CD8-positive, alpha-beta memory T cell (primary cell): ENCODE measurements at regions not wholly inside any gene's neighbourhood (a gene's known extent, or its start where the extent isn't known, plus 50 kb on each side); places are given as distances from the start of the nearest gene placed in this dataset.
"Not testable (repeated sequence)": the region's sequence is repeated elsewhere in the genome, so short reads cannot be mapped to it uniquely, and the experiment has no call there.

Experiments used
- CTCF ChIA-PET: fragments of 350-600 bp; sonication (Branson Sonifier 250); formaldehyde crosslinking; loops from one replicate; lab custom pipeline; 2021; ENCODE audit warnings: antibody characterized with exemption; lab: Charles Lee
- POLR2A ChIA-PET: fragments of 350-600 bp; sonication (Branson Sonifier 250); formaldehyde crosslinking; loops from one replicate; lab custom pipeline; 2021; ENCODE audit warnings: antibody characterized with exemption; lab: Charles Lee
- DNase-seq, 5 donors: peaks; one replicate each; pipeline versions ENCODE4 v3.0.0 to v3.0.0-alpha.2; 2020 to 2022; ENCODE audit warnings: mixed read lengths in 1 of 5
- H3K27ac ChIP-seq: one replicate; pipeline ENCODE4 v1.7.0; 2013; ENCODE audit warnings: low read depth, mild to moderate bottlenecking, low read length, moderate library complexity
- H3K27me3 ChIP-seq: 2 replicates; pipeline ENCODE4 v1.7.0; 2013; ENCODE audit warnings: low read length, mild to moderate bottlenecking; ENCODE audit not compliant: insufficient read depth, poor library complexity, severe bottlenecking
- H3K36me3 ChIP-seq: 2 replicates; pipeline ENCODE4 v1.7.0; 2013; ENCODE audit warnings: mild to moderate bottlenecking, low read length, moderate library complexity; ENCODE audit not compliant: insufficient read depth
- H3K4me1 ChIP-seq: 2 replicates; pipeline ENCODE4 v1.7.0; 2013; ENCODE audit warnings: mild to moderate bottlenecking, low read length, moderate library complexity; ENCODE audit not compliant: insufficient read depth
- H3K4me3 ChIP-seq: 2 replicates; pipeline ENCODE4 v1.7.0; 2013; ENCODE audit warnings: mild to moderate bottlenecking, low read length
- H3K9me3 ChIP-seq: 2 replicates; pipeline ENCODE4 v1.7.0; 2013; ENCODE audit warnings: mild to moderate bottlenecking, low read length
- H3K27ac Mint-ChIP-seq, 8 donors: one replicate each; pipeline ENCODE4 v1.8.0; 2020 to 2021; ENCODE audit warnings: mixed read lengths in 8 of 8, mild to moderate bottlenecking in 6 of 8, inconsistent platforms in 3 of 8, moderate library complexity in 3 of 8
- H3K27me3 Mint-ChIP-seq, 2 donors: one replicate each; pipeline ENCODE4 v1.8.0; 2020 to 2021; ENCODE audit warnings: mixed read lengths in 2 of 2, mild to moderate bottlenecking in 1 of 2, moderate library complexity in 1 of 2
- H3K36me3 Mint-ChIP-seq, 3 donors: one replicate each; pipeline ENCODE4 v1.8.0; 2020 to 2021; ENCODE audit warnings: mixed read lengths in 3 of 3, inconsistent platforms in 1 of 3, mild to moderate bottlenecking in 1 of 3
- H3K4me1 Mint-ChIP-seq, 3 donors: one replicate each; pipeline ENCODE4 v1.8.0; 2020 to 2021; ENCODE audit warnings: mixed read lengths in 3 of 3, inconsistent platforms in 1 of 3, mild to moderate bottlenecking in 1 of 3
- H3K4me3 Mint-ChIP-seq, 7 donors: one replicate each; pipeline ENCODE4 v1.8.0; 2020 to 2021; ENCODE audit warnings: mixed read lengths in 7 of 7, mild to moderate bottlenecking in 6 of 7, moderate library complexity in 4 of 7, inconsistent platforms in 2 of 7
- H3K9me3 Mint-ChIP-seq, 5 donors: one replicate each; pipeline ENCODE4 v1.8.0; 2020 to 2022; ENCODE audit warnings: mixed read lengths in 5 of 5, mild to moderate bottlenecking in 3 of 5, moderate library complexity in 2 of 5, inconsistent platforms in 1 of 5

DNA sequence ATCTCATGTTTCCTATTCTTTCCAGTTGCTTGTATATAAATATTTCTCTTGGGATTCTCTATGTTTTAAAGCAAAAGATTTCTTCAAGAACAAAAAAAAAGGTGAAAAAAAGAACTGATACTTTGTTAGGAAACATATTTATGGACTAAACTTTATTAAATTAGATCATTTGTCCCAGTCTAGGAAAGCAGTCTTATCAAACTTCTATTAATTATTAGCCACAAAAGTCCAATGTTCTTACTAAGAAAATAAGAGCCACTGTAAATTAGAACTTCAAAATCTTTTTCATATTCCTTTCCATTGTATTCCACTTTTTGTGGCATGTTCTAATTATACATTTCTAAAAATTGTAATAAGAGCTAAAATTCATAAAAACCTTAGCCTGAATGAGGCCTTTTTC is 175.2 kb downstream of the TYW3 start:
- Mint-ChIP-seq H3K27ac (no peak overlapping the region), H3K9me3 (peaks cover 2 to 7% (median 4%) of the 10 kb centered on the region in 5 donors), H3K4me3 (no peak overlapping the region), H3K36me3 (no peaks in the 10 kb centered on the region), H3K4me1 (no peaks in the 10 kb centered on the region), H3K27me3 (peaks cover 0 to 2% of the 10 kb centered on the region in 2 donors)
- no peak overlapping the region for H3K27ac ChIP-seq
- ChIA-PET CTCF (no interaction called here), POLR2A (no interaction called here)
- H3K36me3 ChIP-seq = no peaks in the 10 kb centered on the region
- no peak for DNase-seq
- H3K9me3 ChIP-seq = no peaks in the 10 kb centered on the region
- no peaks in the 10 kb centered on the region for H3K4me1 ChIP-seq
- no peaks in the 10 kb centered on the region for H3K27me3 ChIP-seq
- H3K4me3 ChIP-seq = no peak overlapping the region

DNA sequence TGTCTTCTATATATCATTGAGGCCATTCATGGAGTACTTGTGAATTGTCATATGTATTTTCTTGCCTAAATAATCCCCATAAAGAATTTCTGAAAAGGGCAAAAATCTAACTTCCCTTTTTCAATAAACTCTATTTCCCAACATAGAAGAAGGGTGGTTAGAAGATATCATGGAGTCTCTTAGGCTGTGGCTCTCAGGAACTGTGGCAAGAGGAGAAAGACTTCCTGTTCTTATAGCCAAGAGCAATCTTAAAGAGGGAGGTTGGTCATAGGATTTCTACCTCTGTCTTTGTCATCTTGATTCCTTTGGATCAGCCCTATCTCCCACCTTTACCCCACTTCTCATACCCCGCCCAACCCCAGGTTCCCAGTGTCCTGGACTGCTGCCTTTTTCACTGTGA is 175.8 kb downstream of the TYW3 start:
- H3K27ac ChIP-seq = no peak overlapping the region
- H3K36me3 Mint-ChIP-seq = no peaks in the 10 kb centered on the region
- H3K27me3 Mint-ChIP-seq = peaks cover 0 to 2% of the 10 kb centered on the region in 2 donors
- H3K4me1 Mint-ChIP-seq = no peaks in the 10 kb centered on the region
- ChIA-PET CTCF (no interaction called here), POLR2A (no interaction called here)
- no peak overlapping the region for H3K4me3 ChIP-seq
- H3K4me1 ChIP-seq = no peaks in the 10 kb centered on the region
- H3K4me3 Mint-ChIP-seq = no peak overlapping the region
- DNase-seq = no peak
- H3K36me3 ChIP-seq = no peaks in the 10 kb centered on the region
- peaks cover 2 to 9% (median 4%) of the 10 kb centered on the region in 5 donors for H3K9me3 Mint-ChIP-seq
- no peaks in the 10 kb centered on the region for H3K9me3 ChIP-seq
- H3K27me3 ChIP-seq = no peaks in the 10 kb centered on the region
- H3K27ac Mint-ChIP-seq = no peak overlapping the region

DNA sequence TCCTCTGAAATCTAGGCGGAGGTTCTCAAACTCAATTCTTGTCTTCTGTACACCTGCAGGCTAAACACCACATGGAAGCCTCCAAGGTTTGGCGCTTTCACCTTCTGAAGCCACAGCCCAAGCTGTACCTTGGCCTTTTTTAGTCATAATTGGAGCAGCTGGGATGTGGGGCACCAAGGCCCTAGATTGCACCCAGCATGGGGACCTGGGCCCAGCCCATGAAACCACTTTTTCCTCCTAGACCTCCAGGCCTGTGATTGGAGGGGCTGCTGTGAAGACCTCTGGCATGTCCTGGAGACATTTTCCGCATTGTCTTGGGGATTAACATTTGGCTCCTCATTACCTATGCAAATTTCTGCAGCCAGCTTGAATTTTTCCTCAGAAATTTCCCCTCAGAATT is 181.0 kb downstream of the TYW3 start:
- H3K4me3 Mint-ChIP-seq = no peak overlapping the region
- no peaks in the 10 kb centered on the region for H3K4me1 Mint-ChIP-seq
- Histone ChIP-seq H3K9me3 (no peaks in the 10 kb centered on the region), H3K4me3 (no peak overlapping the region), H3K27me3 (no peaks in the 10 kb centered on the region), H3K27ac (no peak overlapping the region), H3K36me3 (no peaks in the 10 kb centered on the region), H3K4me1 (no peaks in the 10 kb centered on the region)
- DNase-seq = no peak
- no peak overlapping the region for H3K27ac Mint-ChIP-seq
- H3K36me3 Mint-ChIP-seq = no peaks in the 10 kb centered on the region
- POLR2A ChIA-PET = no interaction called here
- H3K9me3 Mint-ChIP-seq = peaks cover 11 to 38% (median 21%) of the 10 kb centered on the region in 5 donors
- H3K27me3 Mint-ChIP-seq = peaks cover 0 to under 1% of the 10 kb centered on the region in 2 donors
- CTCF ChIA-PET = no interaction called here

DNA sequence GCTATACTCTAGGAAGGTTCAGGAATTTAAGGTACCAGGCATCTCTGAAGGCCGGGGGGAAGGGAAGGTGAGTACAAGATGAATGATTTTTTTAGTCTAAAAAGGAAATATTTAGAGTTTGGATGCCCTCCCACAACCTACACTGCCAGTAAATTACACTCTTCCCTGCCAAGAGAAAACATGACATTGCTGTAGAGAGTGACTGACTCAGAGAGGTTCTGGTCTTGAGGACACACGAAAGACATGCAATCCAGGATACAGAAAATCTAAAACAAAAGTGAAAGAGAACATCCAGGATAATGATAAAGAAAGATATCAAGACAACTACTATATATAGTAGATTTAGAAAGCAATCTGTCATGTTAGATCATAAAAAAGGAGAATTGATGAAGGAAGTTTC is 200.5 kb downstream of the TYW3 start:
- no peak overlapping the region for H3K27ac Mint-ChIP-seq

DNA sequence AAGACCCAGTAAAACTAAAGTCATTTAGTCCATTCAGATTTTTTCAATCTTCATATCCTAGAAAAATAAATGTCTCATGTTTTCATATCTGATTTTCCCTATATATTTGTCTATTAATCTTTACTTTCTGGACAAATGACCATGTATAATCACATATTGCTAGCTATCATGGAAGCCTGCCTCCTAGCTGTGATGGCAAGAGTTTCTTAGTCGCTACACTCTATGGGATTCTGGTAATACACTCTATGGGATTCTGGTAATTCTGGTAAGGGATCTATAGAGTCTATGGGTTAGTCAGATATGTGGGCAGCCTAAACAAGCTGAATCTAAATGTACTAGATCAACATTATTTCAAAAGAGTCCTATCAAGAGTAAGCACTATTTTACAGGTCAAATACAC is 198.7 kb upstream of the LHX8 start:
- H3K27me3 ChIP-seq = no peaks in the 10 kb centered on the region
- no peaks in the 10 kb centered on the region for H3K27me3 Mint-ChIP-seq
- H3K9me3 ChIP-seq = no peaks in the 10 kb centered on the region
- no peak overlapping the region for H3K4me3 Mint-ChIP-seq
- no peak overlapping the region for H3K27ac Mint-ChIP-seq
- no peak overlapping the region for H3K4me3 ChIP-seq
- H3K27ac ChIP-seq = no peak overlapping the region
- H3K4me1 ChIP-seq = no peaks in the 10 kb centered on the region
- H3K36me3 Mint-ChIP-seq = no peaks in the 10 kb centered on the region
- CTCF ChIA-PET = no interaction called here
- H3K9me3 Mint-ChIP-seq = peaks cover 0 to 17% (median 1%) of the 10 kb centered on the region in 5 donors
- DNase-seq = no peak
- H3K4me1 Mint-ChIP-seq = no peaks in the 10 kb centered on the region
- POLR2A ChIA-PET = no interaction called here
- H3K36me3 ChIP-seq = no peaks in the 10 kb centered on the region

More for the DNA sequence above, 200.5 kb downstream of the TYW3 start:
- H3K27me3 Mint-ChIP-seq = no peaks in the 10 kb centered on the region
- Histone ChIP-seq H3K9me3 (no peaks in the 10 kb centered on the region), H3K4me1 (no peaks in the 10 kb centered on the region), H3K4me3 (no peak overlapping the region), H3K27me3 (no peaks in the 10 kb centered on the region), H3K27ac (no peak overlapping the region), H3K36me3 (no peaks in the 10 kb centered on the region)
- POLR2A ChIA-PET = no interaction called here
- H3K4me3 Mint-ChIP-seq = no peak overlapping the region
- CTCF ChIA-PET = no interaction called here
- DNase-seq = no peak
- H3K36me3 Mint-ChIP-seq = no peaks in the 10 kb centered on the region
- no peaks in the 10 kb centered on the region for H3K4me1 Mint-ChIP-seq
- peaks cover 0 to 24% (median 3%) of the 10 kb centered on the region in 5 donors for H3K9me3 Mint-ChIP-seq

DNA sequence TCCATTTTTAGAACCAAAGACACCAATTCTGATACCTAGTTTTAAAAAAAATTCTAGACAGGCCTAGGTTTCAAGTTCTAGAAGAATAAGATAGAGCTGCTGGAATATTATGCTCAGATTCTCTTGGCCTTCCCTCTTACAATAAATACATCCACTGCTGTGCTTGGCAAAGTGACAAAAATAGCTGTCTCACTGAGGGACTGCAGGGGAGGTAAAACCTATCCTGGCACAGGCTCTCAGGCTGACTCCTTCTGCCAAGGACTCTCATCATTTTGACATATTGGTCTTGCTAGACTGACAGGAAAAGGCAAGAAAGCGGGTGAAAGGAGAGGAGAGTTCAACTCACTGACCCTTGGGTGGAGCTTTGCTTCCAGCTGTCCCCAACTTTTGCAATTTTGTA is 197.0 kb upstream of the LHX8 start:
- no peak overlapping the region for H3K4me3 Mint-ChIP-seq
- H3K27me3 Mint-ChIP-seq = no peaks in the 10 kb centered on the region
- peaks cover 0 to 15% (median 3%) of the 10 kb centered on the region in 5 donors for H3K9me3 Mint-ChIP-seq
- no peaks in the 10 kb centered on the region for H3K9me3 ChIP-seq
- no peak overlapping the region for H3K27ac ChIP-seq
- no peak for DNase-seq
- H3K4me3 ChIP-seq = no peak overlapping the region
- ChIA-PET POLR2A (no interaction called here), CTCF (no interaction called here)
- H3K4me1 ChIP-seq = no peaks in the 10 kb centered on the region
- no peaks in the 10 kb centered on the region for H3K27me3 ChIP-seq
- no peaks in the 10 kb centered on the region for H3K36me3 Mint-ChIP-seq
- no peak overlapping the region for H3K27ac Mint-ChIP-seq
- H3K36me3 ChIP-seq = no peaks in the 10 kb centered on the region
- H3K4me1 Mint-ChIP-seq = no peaks in the 10 kb centered on the region

DNA sequence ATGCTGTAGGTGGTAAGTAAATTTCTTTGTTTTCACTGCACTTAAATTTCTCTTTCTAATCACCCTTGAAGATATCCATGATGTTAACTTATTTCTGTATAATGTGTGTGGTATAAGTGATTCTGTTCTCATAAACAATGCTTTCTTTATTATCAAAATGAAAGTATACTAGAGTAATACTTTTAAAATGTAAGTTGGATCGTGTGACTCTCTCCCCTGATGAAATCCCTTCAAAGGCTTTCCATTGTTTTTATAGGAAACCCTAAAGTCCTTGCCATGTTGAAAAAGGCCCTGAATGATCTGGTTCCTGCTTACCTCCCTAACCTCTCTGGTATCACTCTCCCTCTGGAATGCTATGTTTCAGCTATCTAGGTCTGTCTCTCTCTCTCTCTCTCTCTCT is 191.1 kb upstream of the LHX8 start:
- Mint-ChIP-seq H3K27me3 (no peaks in the 10 kb centered on the region), H3K36me3 (no peaks in the 10 kb centered on the region), H3K9me3 (peaks cover 0 to 10% (median 3%) of the 10 kb centered on the region in 5 donors), H3K27ac (no peak overlapping the region), H3K4me1 (no peaks in the 10 kb centered on the region), H3K4me3 (no peak overlapping the region)
- ChIA-PET CTCF (no interaction called here), POLR2A (no interaction called here)
- H3K9me3 ChIP-seq = no peaks in the 10 kb centered on the region
- no peak overlapping the region for H3K27ac ChIP-seq
- H3K4me1 ChIP-seq = no peaks in the 10 kb centered on the region
- no peaks in the 10 kb centered on the region for H3K36me3 ChIP-seq
- H3K4me3 ChIP-seq = no peak overlapping the region
- no peak for DNase-seq
- no peaks in the 10 kb centered on the region for H3K27me3 ChIP-seq

DNA sequence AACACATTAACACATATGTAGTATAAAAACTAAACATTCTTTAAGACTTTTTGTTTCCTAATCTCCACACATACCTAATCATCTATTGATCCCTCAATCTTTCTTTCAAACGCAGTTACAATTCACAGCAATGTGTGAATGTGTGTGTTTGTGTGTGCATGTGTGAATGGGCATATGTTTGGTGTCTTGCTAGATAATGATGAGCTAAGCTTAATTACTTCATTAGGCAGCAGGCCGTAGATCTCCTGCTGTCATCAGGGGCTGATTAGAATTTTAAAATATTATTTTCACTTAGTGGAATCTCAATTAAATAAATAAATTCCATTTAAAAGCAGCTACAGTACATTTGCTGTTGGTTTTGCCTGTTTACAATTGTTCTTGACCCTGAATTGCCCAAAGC is 187.8 kb upstream of the LHX8 start:
- Mint-ChIP-seq H3K4me1 (no peaks in the 10 kb centered on the region), H3K27me3 (no peaks in the 10 kb centered on the region), H3K4me3 (no peak overlapping the region), H3K9me3 (peaks cover 0 to 9% (median 3%) of the 10 kb centered on the region in 5 donors), H3K27ac (no peak overlapping the region), H3K36me3 (no peaks in the 10 kb centered on the region)
- ChIA-PET POLR2A (no interaction called here), CTCF (no interaction called here)
- Histone ChIP-seq H3K9me3 (no peaks in the 10 kb centered on the region), H3K36me3 (no peaks in the 10 kb centered on the region), H3K27me3 (no peaks in the 10 kb centered on the region), H3K27ac (no peak overlapping the region), H3K4me1 (no peaks in the 10 kb centered on the region), H3K4me3 (no peak overlapping the region)
- DNase-seq = no peak

DNA sequence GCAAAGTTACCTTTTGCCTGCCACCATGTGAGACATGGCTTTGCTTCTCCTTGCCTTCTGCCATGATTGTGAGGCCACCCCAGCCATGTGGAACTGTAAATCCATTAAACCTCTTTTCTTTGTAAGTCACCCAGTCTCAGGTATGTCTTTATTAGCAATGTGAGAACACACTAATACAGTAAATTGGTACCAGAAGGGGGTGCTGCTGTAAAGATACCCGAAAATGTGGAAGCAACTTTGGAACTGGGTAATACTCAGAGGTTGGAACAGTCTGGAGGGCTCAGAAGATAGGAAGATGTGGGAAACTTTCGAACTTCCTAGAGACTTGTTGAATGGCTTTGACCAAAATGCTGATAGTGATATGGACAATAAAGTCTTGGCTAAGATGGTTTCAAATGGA is 184.8 kb upstream of the LHX8 start:
- H3K27me3 ChIP-seq, H3K4me3 ChIP-seq, H3K27ac Mint-ChIP-seq, H3K4me3 Mint-ChIP-seq, H3K36me3 ChIP-seq, DNase-seq, H3K27ac ChIP-seq, H3K27me3 Mint-ChIP-seq, H3K36me3 Mint-ChIP-seq, H3K9me3 ChIP-seq, H3K9me3 Mint-ChIP-seq, POLR2A ChIA-PET, CTCF ChIA-PET, H3K4me1 ChIP-seq, H3K4me1 Mint-ChIP-seq: not testable (repeated sequence)
